NCI-H128 (cell line): ENCODE measurements at regions not wholly inside any gene's neighbourhood (a gene's known extent, or its start where the extent isn't known, plus 50 kb on each side); places are given as distances from the start of the nearest gene placed in this dataset.
"Not testable (repeated sequence)": the region's sequence is repeated elsewhere in the genome, so short reads cannot be mapped to it uniquely, and the experiment has no call there.

ENCODE experiments used
- DNase-seq: peaks from one replicate; lab custom pipeline; 2025; ENCODE audit not compliant: unreplicated experiment; lab: John Stamatoyannopoulos, UW

GRCh38 chr1:18560692-18561091, 70.0 kb upstream of the PAX7 start:
- no peak for DNase-seq

- DNase-seq, result no peak
Observed at GRCh38 chr1:18561967-18562366, 68.7 kb upstream of the PAX7 start.

- no peak for DNase-seq
Observed at GRCh38 chr1:18564676-18565075, 66.0 kb upstream of the PAX7 start.

- no peak for DNase-seq
Observed at GRCh38 chr1:18565321-18565720, 65.3 kb upstream of the PAX7 start.

GRCh38 chr1:18568489-18568888, 62.2 kb upstream of the PAX7 start:
- DNase-seq, result no peak

GRCh38 chr1:18569251-18569650, 61.4 kb upstream of the PAX7 start:
- no peak for DNase-seq

- DNase-seq, result no peak
Observed at GRCh38 chr1:18569811-18570545, 60.7 kb upstream of the PAX7 start.

GRCh38 chr1:18571275-18571674, 59.4 kb upstream of the PAX7 start:
- DNase-seq, result no peak

GRCh38 chr1:18572022-18572880, 58.4 kb upstream of the PAX7 start:
- DNase-seq, result no peak

GRCh38 chr1:18573170-18573569, 57.5 kb upstream of the PAX7 start:
- no peak for DNase-seq

- DNase-seq, result no peak
Observed at GRCh38 chr1:18574754-18575153, 55.9 kb upstream of the PAX7 start.

GRCh38 chr1:18575620-18576019, 55.0 kb upstream of the PAX7 start:
- DNase-seq, result no peak

GRCh38 chr1:18578271-18578670, 52.4 kb upstream of the PAX7 start:
- DNase-seq, result no peak

- DNase-seq, result not testable (repeated sequence)
Observed at GRCh38 chr1:18579267-18579666, 51.4 kb upstream of the PAX7 start.

- no peak for DNase-seq
Observed at GRCh38 chr1:18580047-18580446, 50.6 kb upstream of the PAX7 start.

- no peak for DNase-seq
Observed at GRCh38 chr1:18580691-18581419, 49.8 kb upstream of the PAX7 start.
